GM20431 (cell line): ENCODE measurements at regions not wholly inside any gene's neighbourhood (a gene's known extent, or its start where the extent isn't known, plus 50 kb on each side); places are given as distances from the start of the nearest gene placed in this dataset.

Experiments used
- in situ Hi-C: fragments of 300-500 bp; cut with MseI, MboI; formaldehyde crosslinking; loops from one replicate; pipeline ENCODE4 v1.15.0; 2020; ENCODE audit warnings: low sequenced_read_pairs; ENCODE audit not compliant: unreplicated experiment

- in situ Hi-C loops, result no loop called here
Observed at GRCh38 chr10:64261092-64261491, 739.9 kb downstream of the REEP3 start.

- in situ Hi-C loops, result no loop called here
Observed at GRCh38 chr10:64261676-64262075, 740.5 kb downstream of the REEP3 start.

DNA sequence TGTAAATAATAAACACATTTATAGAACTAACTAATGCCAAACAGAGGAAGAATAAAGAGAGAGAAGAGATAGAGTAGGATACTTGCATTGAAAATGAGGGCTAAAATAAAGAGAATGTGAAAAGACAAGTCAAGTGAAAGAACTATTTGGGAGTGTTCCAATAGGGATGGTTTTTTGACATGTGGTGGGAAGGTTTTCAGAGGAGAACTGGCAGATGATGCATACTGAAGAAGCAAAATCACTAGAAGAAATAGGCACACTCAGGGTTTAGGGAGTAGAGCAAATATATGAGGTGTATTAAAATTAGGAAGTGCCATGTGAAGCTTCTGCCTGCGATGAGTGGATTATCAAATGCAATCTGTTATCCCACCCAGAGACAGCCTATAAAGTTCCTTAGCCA lies 744.8 kb downstream of the REEP3 start:
- in situ Hi-C loops, result no loop called here

GRCh38 chr10:64271508-64271907 lies 750.3 kb downstream of the REEP3 start:
- in situ Hi-C loops, result no loop called here

- in situ Hi-C loops, result no loop called here
Observed at GRCh38 chr10:64271983-64272382, 750.8 kb downstream of the REEP3 start.

DNA sequence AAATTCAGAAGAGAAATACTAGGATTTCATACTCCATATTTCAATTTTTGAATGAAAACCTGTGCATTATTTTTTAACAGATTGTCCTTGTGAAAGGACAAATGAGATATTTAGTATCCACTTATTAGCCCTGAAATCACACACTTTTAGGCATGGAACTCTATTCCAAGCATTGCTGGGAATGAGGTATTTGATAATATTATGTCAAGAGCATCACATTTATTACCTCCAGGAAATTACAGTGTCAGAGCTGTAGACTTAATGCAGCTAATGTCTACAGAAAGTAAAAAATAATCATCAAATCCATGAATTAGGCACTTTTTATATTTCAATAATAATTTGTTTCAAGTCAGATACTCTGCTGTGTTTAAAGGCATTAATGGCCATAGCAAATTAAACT lies 753.8 kb downstream of the REEP3 start:
- in situ Hi-C loops, result no loop called here

- in situ Hi-C loops, result no loop called here
Observed at GRCh38 chr10:64275774-64276173, 754.6 kb downstream of the REEP3 start.

DNA sequence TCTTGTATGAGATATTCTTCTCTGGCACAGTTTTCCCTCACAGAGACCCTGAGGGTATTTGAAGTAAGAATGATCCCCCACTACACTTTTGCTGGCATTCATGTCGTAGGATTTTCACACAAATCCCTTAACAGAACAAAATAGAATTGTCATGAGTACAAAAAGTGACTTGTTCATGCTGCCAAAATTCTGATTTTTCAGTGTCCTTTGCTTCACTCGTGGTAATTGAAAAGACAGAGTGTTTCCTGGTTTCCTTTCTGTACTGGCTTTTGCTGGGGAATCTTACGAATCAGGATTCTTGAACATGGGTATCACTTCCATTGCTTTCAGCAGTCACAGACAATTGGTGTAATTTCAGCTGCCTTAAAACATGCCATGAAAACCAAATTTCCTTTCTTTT lies 756.3 kb downstream of the REEP3 start:
- in situ Hi-C loops, result no loop called here

GRCh38 chr10:64283621-64284020 lies 762.4 kb downstream of the REEP3 start:
- in situ Hi-C loops, result no loop called here

DNA sequence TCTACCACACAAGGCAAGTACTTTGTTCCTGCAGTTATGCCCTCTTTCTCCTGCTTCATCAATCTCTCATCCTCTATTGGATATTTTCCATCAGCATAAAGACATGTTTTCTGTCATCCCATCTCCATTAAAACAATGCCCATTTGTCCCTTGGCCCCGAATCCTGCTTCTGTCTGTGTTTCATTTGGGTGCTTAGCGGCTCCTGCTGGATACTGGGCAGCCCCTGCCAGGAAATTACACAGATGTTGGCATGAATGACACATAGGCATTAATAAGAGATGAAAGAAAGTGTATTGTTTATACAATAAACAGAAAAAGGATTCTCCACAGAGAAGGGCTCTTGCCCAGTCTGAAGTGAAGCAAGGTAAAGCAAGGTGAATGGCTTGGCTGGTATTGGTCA lies 765.3 kb downstream of the REEP3 start:
- in situ Hi-C loops, result no loop called here

DNA sequence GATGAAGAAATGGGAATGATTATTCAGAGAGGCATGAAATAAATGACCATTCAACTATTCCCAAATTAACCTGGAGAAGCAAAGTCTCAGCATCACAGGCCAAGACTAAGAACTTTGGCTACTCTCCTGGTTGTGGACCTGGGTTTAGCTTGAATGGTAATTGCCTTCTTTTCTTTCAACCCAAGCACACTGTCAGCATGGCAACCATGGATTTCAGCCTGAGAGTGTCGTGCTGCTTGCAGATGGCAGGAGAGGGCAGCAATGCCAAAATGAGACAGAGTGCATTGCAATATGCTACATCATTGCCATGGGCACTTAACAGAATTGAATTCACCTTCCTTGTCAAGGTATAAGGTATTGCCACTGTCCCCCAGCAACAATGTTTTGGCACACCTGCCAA lies 767.2 kb downstream of the REEP3 start:
- in situ Hi-C loops, result no loop called here

DNA sequence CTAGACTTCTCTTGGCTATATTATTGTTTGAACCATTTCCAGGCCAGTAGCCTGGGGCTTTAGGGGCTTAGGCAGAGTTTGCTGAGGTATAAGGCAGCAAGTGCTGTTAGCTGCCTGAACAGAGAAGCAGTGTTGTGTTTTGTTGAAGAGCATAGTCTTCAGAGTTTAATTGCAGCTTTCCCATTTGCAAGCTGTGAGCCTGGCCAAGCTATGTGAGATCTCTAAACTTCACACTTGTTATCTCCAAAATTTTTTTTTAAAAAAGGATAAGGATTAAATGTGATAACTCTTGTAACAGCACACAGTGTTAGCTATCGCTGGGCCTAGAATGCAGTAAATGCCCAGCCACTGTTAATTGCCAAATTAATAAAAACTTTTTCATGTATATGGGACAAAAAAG lies 782.4 kb downstream of the REEP3 start:
- in situ Hi-C loops, result no loop called here

GRCh38 chr10:64306729-64307327 lies 785.6 kb downstream of the REEP3 start:
- in situ Hi-C loops, result no loop called here

DNA sequence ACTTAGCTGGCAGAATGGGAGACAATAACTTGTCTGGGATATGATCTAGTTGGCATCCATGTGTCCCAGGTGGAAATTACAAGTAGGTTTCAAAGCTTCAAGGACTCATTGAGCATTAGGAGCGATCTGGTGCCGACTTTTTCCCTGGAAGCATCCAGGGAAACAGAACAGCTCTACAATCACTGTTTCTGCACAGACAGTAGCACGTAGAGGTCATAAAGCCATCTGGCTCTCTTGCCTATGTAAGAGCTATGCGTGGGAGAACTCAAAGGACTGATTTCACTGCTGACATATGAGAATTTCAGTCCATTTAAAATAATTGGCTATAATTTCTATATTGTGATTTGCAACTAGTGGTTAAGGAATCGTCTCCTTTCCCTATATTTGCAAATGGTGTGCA lies 791.7 kb downstream of the REEP3 start:
- in situ Hi-C loops, result no loop called here

DNA sequence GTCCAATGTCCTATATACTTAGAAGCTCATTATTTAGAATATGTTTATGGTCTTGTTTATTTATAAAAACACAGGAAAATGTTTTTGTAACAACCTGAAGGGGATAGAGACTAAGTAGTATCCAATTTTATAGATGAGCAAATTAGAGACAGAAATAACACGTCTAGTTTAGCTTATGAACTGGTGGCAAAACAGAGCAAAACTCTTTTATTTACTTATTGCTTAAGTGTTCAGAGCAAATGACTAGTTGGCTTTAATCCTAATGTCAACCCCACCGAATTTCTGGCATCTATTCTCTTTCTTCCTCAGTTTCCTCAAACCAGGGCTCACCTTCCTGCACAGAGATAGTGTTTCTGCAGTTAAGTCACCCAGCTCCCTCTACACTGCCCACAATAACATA lies 792.8 kb downstream of the REEP3 start:
- in situ Hi-C loops, result no loop called here

DNA sequence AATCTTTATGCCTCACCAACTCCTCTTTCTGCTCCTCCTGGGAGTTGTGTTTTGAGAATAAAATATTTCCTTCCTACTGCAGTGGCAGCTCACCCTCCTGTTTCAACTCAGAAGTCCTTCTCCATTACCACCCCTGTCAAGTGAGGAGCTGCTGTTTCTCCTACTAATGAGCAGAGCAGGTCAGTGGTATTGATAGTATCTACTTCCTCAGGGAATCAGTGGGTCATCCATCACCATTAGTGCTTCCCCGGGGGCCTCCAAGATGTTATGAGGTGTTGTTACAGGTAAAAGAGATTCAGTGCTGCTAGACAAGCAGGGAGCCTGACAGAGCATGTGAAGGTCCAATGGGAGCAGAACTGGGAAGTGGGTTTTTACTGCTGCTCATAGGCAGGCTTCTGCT lies 795.2 kb downstream of the REEP3 start:
- in situ Hi-C loops, result no loop called here

- in situ Hi-C loops, result no loop called here
Observed at GRCh38 chr10:64316833-64317232, 795.6 kb downstream of the REEP3 start.

- in situ Hi-C loops, result no loop called here
Observed at GRCh38 chr10:64320448-64320847, 799.2 kb downstream of the REEP3 start.

DNA sequence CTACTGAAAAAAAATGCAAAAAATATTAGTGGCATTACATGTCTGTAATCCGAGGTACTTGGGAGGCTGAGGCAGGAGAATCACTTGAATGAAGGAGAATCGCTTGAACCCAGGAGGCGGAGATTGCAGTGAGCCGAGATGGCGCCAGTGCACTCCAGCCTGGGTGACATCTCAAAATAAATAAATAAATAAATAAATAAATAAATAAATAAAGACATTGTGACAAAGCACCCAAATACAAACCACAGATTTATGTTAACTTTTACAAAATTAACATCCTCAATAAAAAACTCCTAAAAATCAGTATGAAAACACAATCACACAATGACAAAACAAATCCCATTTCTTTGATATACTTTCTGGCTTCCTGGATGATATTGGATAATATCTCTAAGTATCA lies 808.3 kb downstream of the REEP3 start:
- in situ Hi-C loops, result no loop called here

GRCh38 chr10:64332551-64332950 lies 811.4 kb downstream of the REEP3 start:
- in situ Hi-C loops, result no loop called here

- in situ Hi-C loops, result no loop called here
Observed at GRCh38 chr10:64334084-64334483, 812.9 kb downstream of the REEP3 start.

DNA sequence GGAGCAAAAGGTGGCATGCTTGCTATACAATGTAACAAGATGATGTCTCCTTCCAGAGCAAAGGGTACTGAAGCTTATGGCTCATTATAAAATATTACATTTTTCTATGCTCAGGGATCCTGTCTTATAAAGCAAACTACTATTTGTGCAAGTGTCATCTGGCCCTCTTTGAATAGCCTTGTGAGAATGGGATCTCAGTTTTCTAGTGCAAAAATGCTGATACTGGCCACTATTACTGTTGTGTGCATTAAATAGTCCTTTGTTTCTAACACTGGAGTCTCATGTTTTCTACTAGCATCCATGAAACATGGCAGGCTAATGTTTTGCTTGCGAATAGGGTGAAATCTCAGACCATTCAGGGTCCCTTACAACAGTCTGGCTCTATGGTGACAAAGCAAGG lies 823.0 kb downstream of the REEP3 start:
- in situ Hi-C loops, result no loop called here

DNA sequence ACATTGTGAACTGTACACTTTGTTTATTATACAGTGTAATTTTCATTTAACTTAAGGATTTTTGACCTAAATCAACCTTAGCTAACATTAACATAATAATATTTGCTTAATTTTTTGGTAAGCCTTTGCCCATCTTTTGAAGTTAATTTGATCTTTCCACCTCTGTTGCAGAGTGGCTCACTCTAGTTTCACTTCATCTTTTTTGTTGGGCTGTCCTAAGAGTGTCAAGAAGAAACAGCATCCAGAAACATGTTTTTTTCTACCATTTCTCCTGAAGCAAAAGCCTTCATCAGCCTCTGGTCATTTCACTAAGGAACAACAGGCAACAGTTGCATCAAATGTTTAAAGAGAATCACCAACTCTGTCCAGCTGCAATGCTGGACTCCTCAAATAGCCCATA lies 824.7 kb downstream of the REEP3 start:
- in situ Hi-C loops, result no loop called here
